IgD-negative memory B cell (primary cell): ENCODE measurements at regions not wholly inside any gene's neighbourhood (a gene's known extent, or its start where the extent isn't known, plus 50 kb on each side); places are given as distances from the start of the nearest gene placed in this dataset.

Experiments
- H3K27ac Mint-ChIP-seq, 3 donors: one replicate each; pipeline ENCODE4 v1.8.0; 2020 to 2022; ENCODE audit warnings: mild to moderate bottlenecking in 3 of 3, mixed read lengths in 3 of 3, moderate library complexity in 1 of 3
- H3K27me3 Mint-ChIP-seq: one replicate; pipeline ENCODE4 v1.8.0; 2021; ENCODE audit warnings: mixed read lengths
- H3K36me3 Mint-ChIP-seq: one replicate; pipeline ENCODE4 v1.8.0; 2020; ENCODE audit warnings: mild to moderate bottlenecking, mixed read lengths
- H3K4me1 Mint-ChIP-seq, 3 donors: one replicate each; pipeline ENCODE4 v1.8.0; 2020 to 2022; ENCODE audit warnings: mixed read lengths in 3 of 3, mild to moderate bottlenecking in 1 of 3
- H3K4me3 Mint-ChIP-seq, 4 donors: one replicate each; pipeline ENCODE4 v1.8.0; 2020 to 2022; ENCODE audit warnings: mild to moderate bottlenecking in 4 of 4, mixed read lengths in 4 of 4, moderate library complexity in 3 of 4
- H3K9me3 Mint-ChIP-seq, 3 donors: one replicate each; pipeline ENCODE4 v1.8.0; 2020 to 2021; ENCODE audit warnings: mixed read lengths in 3 of 3, mild to moderate bottlenecking in 1 of 3

DNA sequence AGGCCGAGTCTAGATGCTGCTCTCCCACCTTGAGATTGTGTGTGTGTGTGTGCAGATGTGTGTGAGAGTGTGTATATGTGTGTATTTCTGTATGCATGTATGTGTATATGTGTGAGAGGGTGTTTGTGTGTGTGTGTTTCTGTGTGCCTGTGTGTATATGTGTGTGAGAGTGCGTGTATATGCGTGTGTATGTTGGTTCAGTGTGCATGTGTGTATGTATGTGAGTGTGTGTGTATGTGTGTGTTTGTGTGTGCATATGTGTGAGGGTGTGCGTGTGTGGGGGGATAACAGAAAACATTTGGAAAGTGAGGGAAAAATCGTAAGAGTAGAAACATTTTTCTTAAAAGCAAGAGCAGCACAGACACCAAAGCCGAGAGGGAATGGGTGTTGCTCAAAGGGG lies 309.1 kb downstream of the NDUFA10 start:
- no peak overlapping the region for H3K27ac Mint-ChIP-seq

DNA sequence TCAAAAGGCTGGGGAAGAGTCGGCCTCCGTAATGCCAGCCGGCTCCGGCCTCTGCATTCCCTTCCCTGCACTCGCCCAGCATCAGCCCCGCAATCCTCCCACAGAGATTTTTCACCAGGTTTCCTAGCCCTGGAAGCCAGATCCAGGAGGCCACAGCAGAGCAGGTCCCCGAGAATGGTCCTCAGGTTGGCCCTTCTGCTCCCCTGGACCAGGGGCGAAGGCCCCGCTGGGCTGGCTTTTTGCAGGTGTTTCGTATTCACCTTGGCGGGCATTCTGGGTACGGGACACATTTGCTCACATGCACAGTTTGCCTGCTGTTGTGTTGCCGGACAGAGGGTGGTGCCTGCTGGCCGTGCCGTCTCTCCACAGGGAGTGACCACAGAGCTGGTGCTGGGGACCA lies 309.5 kb downstream of the NDUFA10 start:
- peaks cover 1% of the 10 kb centered on the region for H3K36me3 Mint-ChIP-seq
- no peak overlapping the region for H3K4me3 Mint-ChIP-seq
- peaks cover 0 to 1% (median 0%) of the 10 kb centered on the region in 3 donors for H3K4me1 Mint-ChIP-seq
- H3K9me3 Mint-ChIP-seq: peaks cover 3 to 19% (median 6%) of the 10 kb centered on the region in 3 donors
- no peak overlapping the region for H3K27ac Mint-ChIP-seq
- H3K27me3 Mint-ChIP-seq: peaks cover 6% of the 10 kb centered on the region

More for the DNA sequence above, 309.1 kb downstream of the NDUFA10 start:
- Mint-ChIP-seq H3K4me3 (no peak overlapping the region), H3K27me3 (peaks cover 6% of the 10 kb centered on the region), H3K36me3 (no peaks in the 10 kb centered on the region), H3K9me3 (peaks cover 3 to 19% (median 6%) of the 10 kb centered on the region in 3 donors), H3K4me1 (peaks cover 0 to 1% (median 0%) of the 10 kb centered on the region in 3 donors)

DNA sequence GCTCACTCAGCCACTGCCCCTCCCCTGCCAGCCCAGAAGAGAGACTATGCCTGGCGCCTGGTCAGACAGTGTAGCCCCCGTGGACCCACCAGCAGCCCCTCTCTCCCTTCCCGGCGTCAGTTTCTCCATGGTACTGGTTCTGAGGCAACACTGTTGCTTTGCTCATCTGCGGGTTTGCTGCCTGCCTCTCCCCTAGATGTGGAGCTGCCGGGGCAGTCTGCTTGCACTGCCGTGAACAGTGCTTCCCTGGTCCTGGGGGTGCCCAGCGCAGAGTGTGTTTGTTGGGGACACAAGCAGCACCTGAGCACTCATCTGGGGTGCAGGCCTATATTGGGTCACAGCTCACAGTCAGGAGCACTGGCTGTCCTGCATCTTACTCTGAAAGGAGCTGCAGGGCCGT lies 309.9 kb downstream of the NDUFA10 start:
- peaks cover 3 to 19% (median 6%) of the 10 kb centered on the region in 3 donors for H3K9me3 Mint-ChIP-seq
- no peak overlapping the region for H3K27ac Mint-ChIP-seq
- H3K27me3 Mint-ChIP-seq: peaks cover 6% of the 10 kb centered on the region
- H3K4me3 Mint-ChIP-seq: no peak overlapping the region
- peaks cover 0 to 1% (median 0%) of the 10 kb centered on the region in 3 donors for H3K4me1 Mint-ChIP-seq
- H3K36me3 Mint-ChIP-seq: peaks cover 1% of the 10 kb centered on the region

DNA sequence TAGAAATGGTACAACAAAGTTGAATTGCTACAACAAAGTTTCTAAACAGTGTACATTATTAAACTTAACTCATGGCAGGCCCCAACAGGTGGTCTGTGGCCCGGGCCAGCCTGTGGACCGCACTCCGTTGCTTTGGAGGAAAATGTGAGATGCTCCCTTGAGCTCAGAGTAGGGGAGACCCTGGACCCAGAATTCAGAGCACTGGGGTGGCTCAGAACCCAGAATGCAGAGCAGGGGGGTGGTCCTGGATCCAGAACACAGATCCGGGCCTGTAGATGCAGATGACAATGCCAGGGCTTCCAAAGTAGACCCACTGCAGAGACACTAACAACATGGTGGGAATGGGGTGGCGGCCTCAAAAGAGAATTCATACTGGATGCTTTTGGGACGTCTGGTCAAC lies 311.0 kb downstream of the NDUFA10 start:
- Mint-ChIP-seq H3K27me3 (peaks cover 6% of the 10 kb centered on the region), H3K9me3 (peaks cover 3 to 19% (median 6%) of the 10 kb centered on the region in 3 donors), H3K36me3 (peaks cover 1% of the 10 kb centered on the region), H3K4me1 (peaks cover 0 to 1% (median 0%) of the 10 kb centered on the region in 3 donors), H3K4me3 (no peak overlapping the region), H3K27ac (no peak overlapping the region)

DNA sequence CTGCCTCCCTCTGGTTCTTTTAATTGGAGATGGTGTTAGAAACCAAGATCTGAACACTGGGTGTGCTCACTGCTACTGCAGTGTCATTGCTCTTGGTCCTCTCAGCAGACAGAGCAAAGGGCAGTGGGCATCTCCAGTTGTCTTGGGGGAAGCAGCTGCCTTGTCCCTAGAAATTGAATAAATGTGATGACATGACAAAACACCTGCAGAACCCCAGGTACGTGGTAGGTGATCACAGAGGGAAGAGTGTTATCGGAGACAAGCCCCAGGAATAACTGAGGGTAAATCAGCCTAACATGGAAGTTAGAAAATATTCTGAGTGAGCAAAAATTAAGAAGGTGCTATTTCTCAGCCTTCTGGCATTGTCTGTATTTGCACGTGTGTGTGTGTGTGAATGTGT lies 311.9 kb upstream of the HDAC4 start:
- H3K4me3 Mint-ChIP-seq: peak overlapping the region in 1 of 4 donors; percentile 76
- H3K9me3 Mint-ChIP-seq: peaks cover 3 to 19% (median 6%) of the 10 kb centered on the region in 3 donors
- H3K36me3 Mint-ChIP-seq: peaks cover 1% of the 10 kb centered on the region
- peaks cover 6% of the 10 kb centered on the region for H3K27me3 Mint-ChIP-seq
- no peak overlapping the region for H3K27ac Mint-ChIP-seq
- H3K4me1 Mint-ChIP-seq: peaks cover 0 to 1% (median 0%) of the 10 kb centered on the region in 3 donors

DNA sequence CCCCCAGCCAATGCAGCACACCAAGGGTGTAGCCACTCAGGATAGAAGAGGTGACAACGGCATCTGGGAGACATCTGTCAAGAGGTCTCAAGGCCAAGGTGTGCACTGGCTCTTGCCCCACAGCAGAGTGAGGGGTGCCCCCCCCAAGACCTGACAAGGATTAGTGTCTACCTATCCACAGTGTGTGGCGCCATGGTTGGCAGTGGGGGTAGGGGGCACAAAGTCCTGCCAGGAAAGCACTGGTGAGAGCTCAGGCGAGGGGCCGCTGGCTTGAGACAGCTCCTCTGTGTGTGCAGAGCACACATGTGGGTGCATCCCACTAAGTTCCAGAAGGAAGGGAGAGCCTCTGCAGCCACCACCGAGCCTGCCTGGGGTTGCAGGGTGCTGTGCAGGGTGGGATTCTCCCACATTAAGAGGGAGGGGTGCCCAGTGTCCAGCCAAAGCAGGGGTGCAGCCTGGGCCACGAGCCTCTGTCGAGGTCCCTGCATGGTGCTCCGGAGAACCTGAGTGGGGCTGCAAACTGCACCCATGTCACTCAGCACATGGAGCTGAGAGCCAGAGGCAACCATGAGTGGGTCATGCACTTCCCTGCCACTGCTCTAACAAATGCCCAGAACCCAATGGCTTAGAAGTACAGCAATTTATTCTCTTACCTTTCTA lies 311.2 kb upstream of the HDAC4 start:
- H3K36me3 Mint-ChIP-seq: peaks cover 1% of the 10 kb centered on the region
- H3K4me3 Mint-ChIP-seq: no peak overlapping the region
- peak overlapping the region in 1 of 3 donors; percentile 66 for H3K27ac Mint-ChIP-seq
- H3K27me3 Mint-ChIP-seq: peaks cover 6% of the 10 kb centered on the region
- peaks cover 3 to 19% (median 6%) of the 10 kb centered on the region in 3 donors for H3K9me3 Mint-ChIP-seq
- H3K4me1 Mint-ChIP-seq: peaks cover 0 to 1% (median 0%) of the 10 kb centered on the region in 3 donors

DNA sequence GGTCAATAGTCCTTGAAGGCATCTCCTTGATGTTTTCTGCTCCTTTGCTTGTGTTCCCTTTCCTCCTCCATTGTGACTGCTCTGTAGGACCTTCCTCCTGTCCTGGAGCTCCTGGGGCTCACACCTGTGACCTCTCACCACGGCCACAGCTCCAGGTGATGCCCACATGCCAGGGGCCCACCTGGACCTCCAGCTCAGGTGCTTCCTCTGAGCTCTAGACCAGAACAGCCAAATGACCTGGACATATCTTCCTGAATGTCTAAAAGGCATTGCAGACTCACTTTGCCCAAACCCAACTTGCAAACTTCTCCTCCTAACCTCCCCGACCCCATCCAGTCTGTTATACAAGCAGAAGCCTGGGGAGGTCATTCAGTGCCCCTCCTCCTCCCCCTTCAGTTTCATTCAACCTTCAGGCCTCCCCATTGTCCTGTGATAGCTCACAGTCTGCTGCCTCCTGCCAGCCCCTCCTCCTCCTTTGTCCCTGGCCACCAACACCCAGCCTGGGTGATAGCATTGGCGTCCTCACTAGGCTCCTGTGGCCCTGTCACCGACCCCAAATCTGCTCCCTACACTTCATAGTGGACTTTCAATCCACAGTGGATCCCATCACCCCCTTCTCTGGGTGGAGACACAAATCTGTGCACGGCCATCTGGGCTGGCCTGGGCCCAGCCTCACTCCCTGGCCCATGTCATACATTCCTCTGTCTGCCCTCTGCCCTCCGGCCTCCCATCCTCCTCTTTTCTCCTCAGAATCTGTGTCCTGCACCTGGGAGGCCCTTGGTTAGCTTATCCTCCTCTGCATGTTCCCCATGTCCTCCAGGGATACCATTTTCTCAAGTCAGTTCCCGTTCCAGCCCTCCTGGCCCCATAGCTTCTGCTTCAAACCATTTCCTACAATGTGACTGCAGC lies 310.4 kb upstream of the HDAC4 start:
- H3K36me3 Mint-ChIP-seq: peaks cover 1% of the 10 kb centered on the region
- H3K4me3 Mint-ChIP-seq: no peak overlapping the region
- H3K27ac Mint-ChIP-seq: peak overlapping the region in 1 of 3 donors; percentile 66
- peaks cover 0 to 1% (median 0%) of the 10 kb centered on the region in 3 donors for H3K4me1 Mint-ChIP-seq
- H3K27me3 Mint-ChIP-seq: peaks cover 9% of the 10 kb centered on the region
- H3K9me3 Mint-ChIP-seq: peaks cover 3 to 17% (median 6%) of the 10 kb centered on the region in 3 donors

DNA sequence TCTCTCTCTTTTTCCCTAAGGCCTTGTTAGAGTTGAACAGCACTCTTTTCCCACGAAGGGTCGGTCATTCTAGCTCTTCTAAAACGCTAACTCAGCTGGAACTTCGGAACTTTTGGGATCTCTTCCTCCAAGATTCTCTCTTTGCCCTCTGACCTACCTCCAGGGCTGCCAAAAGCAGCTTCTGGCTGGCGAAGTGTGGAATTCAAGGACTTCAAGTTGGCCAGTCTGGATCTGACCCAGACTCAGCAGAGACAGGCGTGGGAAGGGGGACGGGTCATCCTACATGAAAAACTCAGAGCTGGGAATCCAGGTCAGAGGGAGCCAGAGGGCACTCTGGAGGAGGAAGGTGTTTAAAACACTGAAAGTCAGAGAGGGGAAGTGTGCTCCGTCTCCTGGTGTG lies 305.5 kb upstream of the HDAC4 start:
- peaks cover 3 to 5% (median 3%) of the 10 kb centered on the region in 3 donors for H3K9me3 Mint-ChIP-seq
- no peak overlapping the region for H3K4me3 Mint-ChIP-seq
- H3K27me3 Mint-ChIP-seq: peaks cover 13% of the 10 kb centered on the region
- no peaks in the 10 kb centered on the region for H3K4me1 Mint-ChIP-seq
- peak overlapping the region in 1 of 3 donors; percentile 44 for H3K27ac Mint-ChIP-seq
- H3K36me3 Mint-ChIP-seq: peaks cover 1% of the 10 kb centered on the region

DNA sequence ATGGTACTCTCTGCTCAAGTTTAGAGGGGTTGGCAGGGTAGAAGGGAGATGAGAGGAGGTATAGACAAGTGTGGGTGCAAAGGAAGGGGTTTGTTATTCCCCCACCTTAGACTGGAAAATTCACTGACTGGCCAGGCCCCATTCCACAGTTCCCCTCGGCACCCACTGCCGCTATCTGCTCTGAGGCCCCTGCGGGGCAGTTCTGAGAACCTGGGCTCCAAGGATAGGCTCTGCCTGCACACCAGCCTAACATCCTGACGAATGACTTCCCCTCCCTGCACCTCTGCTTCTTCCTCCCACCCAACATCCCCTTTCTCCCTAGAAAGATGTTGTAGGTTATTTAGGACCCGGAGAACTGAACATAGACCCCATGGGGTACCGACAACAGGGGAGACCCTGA lies 303.9 kb upstream of the HDAC4 start:
- Mint-ChIP-seq H3K36me3 (no peaks in the 10 kb centered on the region), H3K27me3 (peaks cover 9% of the 10 kb centered on the region), H3K27ac (no peak overlapping the region), H3K4me3 (no peak overlapping the region), H3K9me3 (peaks cover 3 to 5% (median 3%) of the 10 kb centered on the region in 3 donors), H3K4me1 (no peaks in the 10 kb centered on the region)

DNA sequence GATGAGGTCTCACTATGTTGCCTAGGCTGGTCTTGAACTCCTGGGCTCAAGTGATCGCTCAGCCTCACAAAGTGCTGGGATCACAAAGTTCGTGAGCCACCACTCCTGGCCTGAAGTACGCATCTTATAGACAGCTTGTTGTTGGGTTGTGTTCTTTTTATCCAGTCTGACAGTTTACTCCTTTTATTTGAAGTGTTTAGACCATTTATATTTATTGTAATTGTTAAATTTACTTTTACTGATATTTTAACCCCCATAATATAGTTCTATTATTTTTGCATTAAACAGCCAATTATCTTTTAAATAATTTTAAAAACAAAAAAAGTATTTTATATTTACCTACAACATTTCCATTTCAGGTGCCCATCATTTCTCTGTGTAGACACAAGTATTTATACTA lies 303.0 kb upstream of the HDAC4 start:
- Mint-ChIP-seq H3K27ac (no peak overlapping the region), H3K36me3 (no peaks in the 10 kb centered on the region), H3K27me3 (peaks cover 9% of the 10 kb centered on the region), H3K4me1 (no peaks in the 10 kb centered on the region), H3K4me3 (no peak overlapping the region), H3K9me3 (peaks cover 3 to 5% (median 3%) of the 10 kb centered on the region in 3 donors)

DNA sequence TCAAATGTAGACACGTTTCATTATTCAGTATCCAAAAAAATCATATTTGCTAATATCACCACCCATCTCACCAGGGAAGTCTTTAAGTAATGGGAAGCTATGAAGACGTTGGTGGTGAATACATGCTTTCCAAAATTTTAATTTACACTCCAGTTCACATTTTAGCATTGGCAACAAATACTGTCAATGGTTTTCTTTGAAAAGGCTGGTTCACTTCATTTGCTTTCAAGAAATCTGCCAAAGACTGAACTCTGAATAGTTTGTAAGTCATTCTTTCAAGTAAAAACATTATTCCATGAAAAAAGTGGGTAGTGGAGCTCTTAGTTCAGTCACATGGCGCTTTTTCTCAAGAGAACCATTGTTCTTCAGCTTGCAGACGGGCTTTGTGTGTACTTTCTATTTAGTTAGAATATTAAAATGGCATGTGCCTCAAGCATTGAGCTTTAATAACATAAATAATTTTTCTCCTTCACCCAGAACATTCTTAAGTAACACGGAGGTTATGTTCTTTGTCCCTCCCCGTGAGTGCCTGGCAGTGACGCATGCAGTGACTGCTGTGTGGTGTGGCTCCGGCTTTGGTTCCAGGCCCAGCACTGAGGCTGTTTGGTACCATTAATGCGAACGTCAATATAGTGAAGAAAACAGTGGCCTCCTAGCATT lies 300.0 kb upstream of the HDAC4 start:
- no peaks in the 10 kb centered on the region for H3K4me1 Mint-ChIP-seq
- no peaks in the 10 kb centered on the region for H3K36me3 Mint-ChIP-seq
- peaks cover 3 to 5% (median 5%) of the 10 kb centered on the region in 3 donors for H3K9me3 Mint-ChIP-seq
- H3K4me3 Mint-ChIP-seq: no peak overlapping the region
- H3K27me3 Mint-ChIP-seq: peaks cover 5% of the 10 kb centered on the region
- H3K27ac Mint-ChIP-seq: no peak overlapping the region

DNA sequence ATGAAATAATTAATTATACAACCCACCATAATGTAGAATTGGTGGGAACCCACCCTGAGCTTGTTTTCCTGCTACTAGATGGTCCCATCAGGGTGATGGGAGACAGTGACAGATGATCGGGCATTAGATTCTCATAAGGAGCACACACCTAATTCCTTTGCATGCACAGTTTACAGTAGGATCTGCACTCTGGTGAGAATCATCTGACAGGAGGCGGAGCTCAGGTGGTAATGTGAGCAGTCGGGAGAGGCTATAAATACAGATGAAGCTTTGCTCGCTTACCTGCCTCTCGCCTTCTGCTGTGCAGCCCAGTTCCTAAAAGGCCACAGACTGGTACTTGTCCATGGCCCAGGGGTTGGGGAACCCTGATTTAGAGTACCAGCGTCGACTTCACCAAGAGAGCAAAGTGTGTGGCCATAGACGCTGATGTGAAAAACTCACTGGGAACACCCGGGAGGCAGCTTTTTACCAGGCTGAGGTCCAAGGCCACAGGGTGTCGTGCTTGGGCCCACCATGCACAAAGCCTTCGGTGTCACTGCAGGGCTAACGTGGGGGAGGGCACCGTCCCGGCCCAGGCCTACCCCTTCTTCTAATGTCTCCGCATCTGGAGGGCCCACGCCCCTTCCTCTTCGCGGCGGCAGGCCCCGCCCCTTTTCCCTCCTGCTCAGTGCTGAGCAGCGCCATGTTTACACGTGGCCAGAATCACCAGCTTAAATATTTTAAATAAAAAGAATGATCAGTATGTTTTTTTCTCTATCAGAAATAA lies 296.8 kb upstream of the HDAC4 start:
- no peaks in the 10 kb centered on the region for H3K4me1 Mint-ChIP-seq
- no peak overlapping the region for H3K4me3 Mint-ChIP-seq
- no peaks in the 10 kb centered on the region for H3K36me3 Mint-ChIP-seq
- H3K27me3 Mint-ChIP-seq: no peaks in the 10 kb centered on the region
- H3K27ac Mint-ChIP-seq: no peak overlapping the region
- peaks cover 0 to 3% (median 2%) of the 10 kb centered on the region in 3 donors for H3K9me3 Mint-ChIP-seq

DNA sequence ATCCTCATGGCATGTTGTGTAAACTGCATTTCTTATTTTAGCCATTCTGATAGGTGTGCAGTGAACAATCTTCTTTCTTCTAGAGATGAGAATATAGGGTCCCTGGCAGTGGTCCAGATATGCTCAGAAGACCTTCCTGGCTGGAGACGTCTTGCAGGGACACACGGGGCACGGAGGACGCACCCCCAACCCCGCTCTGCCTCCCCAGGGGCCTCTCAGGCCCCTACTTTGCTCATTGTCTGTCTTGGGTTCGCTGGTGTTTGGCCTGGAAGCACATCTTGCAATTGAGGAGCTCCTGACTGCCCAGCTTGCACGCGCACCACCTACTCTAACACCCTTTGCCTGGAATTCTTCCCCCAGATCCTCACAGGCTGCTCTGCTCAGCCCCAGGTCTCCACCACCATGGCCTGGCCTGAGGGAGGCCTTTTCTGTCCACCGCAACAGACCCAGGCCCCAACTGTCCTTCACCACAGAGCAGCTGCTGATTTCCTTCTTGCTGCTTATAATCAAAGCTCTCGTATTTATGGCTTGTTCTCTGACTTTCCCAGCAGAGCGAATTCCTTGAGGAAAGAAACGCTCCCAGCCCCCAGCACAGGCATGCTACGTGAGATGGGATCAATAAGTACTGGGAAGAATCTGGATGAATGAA lies 295.9 kb upstream of the HDAC4 start:
- no peak overlapping the region for H3K27ac Mint-ChIP-seq
- H3K4me3 Mint-ChIP-seq: no peak overlapping the region
- H3K4me1 Mint-ChIP-seq: no peaks in the 10 kb centered on the region
- H3K36me3 Mint-ChIP-seq: no peaks in the 10 kb centered on the region
- H3K9me3 Mint-ChIP-seq: peaks cover 0 to 2% (median 0%) of the 10 kb centered on the region in 3 donors
- H3K27me3 Mint-ChIP-seq: no peaks in the 10 kb centered on the region

DNA sequence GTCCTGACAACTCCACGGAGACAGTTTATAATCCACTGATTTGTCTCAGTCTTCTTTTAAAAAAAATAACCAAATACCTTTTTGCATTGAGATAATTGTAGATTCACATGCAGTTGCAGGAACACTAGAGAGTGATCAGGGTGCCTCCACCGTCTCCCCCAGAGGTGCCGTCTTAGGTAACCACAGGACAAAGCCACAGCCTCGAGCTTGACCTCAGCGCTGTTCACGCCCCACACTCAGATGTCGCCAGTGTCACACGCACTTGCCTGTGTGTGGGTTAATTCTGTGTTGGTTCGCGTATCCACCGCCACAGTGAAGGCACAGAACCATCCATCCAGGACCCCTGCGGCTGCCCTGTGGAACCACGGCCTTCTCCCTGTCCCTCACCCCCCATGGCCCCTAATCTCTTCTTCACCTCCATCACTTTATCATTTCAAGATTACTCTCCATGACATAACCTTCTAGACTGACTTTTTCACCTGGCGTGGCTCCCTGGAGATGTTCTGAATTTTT lies 295.0 kb upstream of the HDAC4 start:
- H3K4me1 Mint-ChIP-seq: no peaks in the 10 kb centered on the region
- H3K27ac Mint-ChIP-seq: no peak overlapping the region
- peaks cover 0 to 2% (median 0%) of the 10 kb centered on the region in 3 donors for H3K9me3 Mint-ChIP-seq
- no peaks in the 10 kb centered on the region for H3K36me3 Mint-ChIP-seq
- no peaks in the 10 kb centered on the region for H3K27me3 Mint-ChIP-seq
- H3K4me3 Mint-ChIP-seq: no peak overlapping the region
